Brain microvascular endothelial cell (primary cell): ENCODE measurements at regions not wholly inside any gene's neighbourhood (a gene's known extent, or its start where the extent isn't known, plus 50 kb on each side); places are given as distances from the start of the nearest gene placed in this dataset.
"Not testable (repeated sequence)": the region's sequence is repeated elsewhere in the genome, so short reads cannot be mapped to it uniquely, and the experiment has no call there.

ENCODE experiments used
- DNase-seq: peaks from one replicate; pipeline ENCODE4 v3.0.0-alpha.2; 2020
- H3K27ac ChIP-seq: fragments of 250-450 bp; sonication (Bioruptor Pico); 2 replicates; pipeline ENCODE4 v1.5.1; 2020; ENCODE audit warnings: mild to moderate bottlenecking, moderate library complexity
- H3K27me3 ChIP-seq: fragments of 250-450 bp; sonication (Bioruptor Pico); replicated peaks from 2 replicates; pipeline ENCODE4 v1.5.1; 2020; ENCODE audit warnings: mild to moderate bottlenecking
- H3K36me3 ChIP-seq: fragments of 250-450 bp; sonication (Bioruptor Pico); replicated peaks from 2 replicates; pipeline ENCODE4 v1.5.1; 2020; ENCODE audit warnings: mild to moderate bottlenecking
- H3K4me3 ChIP-seq: 2 replicates; pipeline ENCODE4 v1.5.1; 2011; ENCODE audit warnings: low read depth, mild to moderate bottlenecking, control low read depth, low read length, moderate library complexity
- in situ Hi-C: cut with HindIII; loops from 2 replicates; pipeline ENCODE4 v1.10.0; 2017; ENCODE audit warnings: low sequenced_read_pairs, low pct_ligation_motif_present
- TF ChIP-seq, protein P1 (sequence below): IDR thresholded peaks from 2 replicates; pipeline ENCODE4 v1.5.1; 2011; ENCODE audit warnings: low read depth, mild to moderate bottlenecking, moderate library complexity, low read length, control low read depth, inconsistent platforms; ENCODE audit errors: missing control alignments

GRCh38 chr10:124171561-124171960 is 78.2 kb upstream of the CHST15 start:
- Histone ChIP-seq H3K4me3 (no peak overlapping the region), H3K27ac (no peak overlapping the region), H3K36me3 (no peaks in the 10 kb centered on the region), H3K27me3 (no peaks in the 10 kb centered on the region)
- no peak for DNase-seq
- in situ Hi-C loops: no loop called here
- TF ChIP-seq, protein P1, sequence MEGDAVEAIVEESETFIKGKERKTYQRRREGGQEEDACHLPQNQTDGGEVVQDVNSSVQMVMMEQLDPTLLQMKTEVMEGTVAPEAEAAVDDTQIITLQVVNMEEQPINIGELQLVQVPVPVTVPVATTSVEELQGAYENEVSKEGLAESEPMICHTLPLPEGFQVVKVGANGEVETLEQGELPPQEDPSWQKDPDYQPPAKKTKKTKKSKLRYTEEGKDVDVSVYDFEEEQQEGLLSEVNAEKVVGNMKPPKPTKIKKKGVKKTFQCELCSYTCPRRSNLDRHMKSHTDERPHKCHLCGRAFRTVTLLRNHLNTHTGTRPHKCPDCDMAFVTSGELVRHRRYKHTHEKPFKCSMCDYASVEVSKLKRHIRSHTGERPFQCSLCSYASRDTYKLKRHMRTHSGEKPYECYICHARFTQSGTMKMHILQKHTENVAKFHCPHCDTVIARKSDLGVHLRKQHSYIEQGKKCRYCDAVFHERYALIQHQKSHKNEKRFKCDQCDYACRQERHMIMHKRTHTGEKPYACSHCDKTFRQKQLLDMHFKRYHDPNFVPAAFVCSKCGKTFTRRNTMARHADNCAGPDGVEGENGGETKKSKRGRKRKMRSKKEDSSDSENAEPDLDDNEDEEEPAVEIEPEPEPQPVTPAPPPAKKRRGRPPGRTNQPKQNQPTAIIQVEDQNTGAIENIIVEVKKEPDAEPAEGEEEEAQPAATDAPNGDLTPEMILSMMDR: no peak

GRCh38 chr10:124170631-124171030 is 77.2 kb upstream of the CHST15 start:
- no peaks in the 10 kb centered on the region for H3K36me3 ChIP-seq
- no peak for DNase-seq
- TF ChIP-seq, protein P1: no peak
- H3K27me3 ChIP-seq: no peaks in the 10 kb centered on the region
- no peak overlapping the region for H3K27ac ChIP-seq
- no peak overlapping the region for H3K4me3 ChIP-seq
- in situ Hi-C loops: no loop called here

DNA sequence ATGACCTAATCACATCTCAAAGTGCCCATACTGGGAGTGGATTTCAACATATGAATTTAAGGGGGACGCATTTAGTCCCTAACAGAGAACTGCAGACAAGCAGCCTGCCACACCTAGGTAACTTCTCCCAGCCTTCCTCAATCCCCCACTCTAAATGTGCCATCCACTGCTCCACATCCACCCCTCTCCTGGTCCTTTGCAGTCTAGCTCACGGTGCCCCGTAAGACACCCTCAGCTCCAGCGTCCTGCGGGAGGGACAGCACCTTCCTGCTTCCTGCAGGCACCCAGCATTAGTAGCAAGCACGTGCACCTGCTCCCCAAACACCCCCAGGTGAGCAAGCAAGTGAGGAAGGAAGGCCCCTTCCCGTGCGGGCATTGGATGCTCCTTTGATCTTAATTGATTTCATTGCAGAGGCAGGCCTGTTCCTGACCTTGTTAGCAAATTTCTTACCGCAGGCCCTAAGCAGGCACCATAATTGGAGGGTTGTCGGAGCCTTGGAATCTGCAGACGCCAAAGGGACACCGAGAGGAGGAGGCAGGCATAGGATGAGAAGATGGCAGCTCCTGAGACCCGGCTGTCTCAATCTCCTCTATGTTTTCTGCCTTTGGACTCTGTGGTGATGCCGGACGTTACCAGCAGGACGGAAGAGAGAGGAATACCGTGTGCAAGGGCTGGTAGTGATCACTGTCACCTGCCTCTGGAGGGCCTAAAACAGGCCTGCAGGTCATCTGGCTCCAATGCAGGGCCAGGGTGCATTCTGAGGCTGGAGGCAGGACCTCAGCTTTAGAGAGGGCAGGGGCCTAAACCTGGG is 75.8 kb upstream of the CHST15 start:
- H3K36me3 ChIP-seq: no peaks in the 10 kb centered on the region
- no peak overlapping the region for H3K4me3 ChIP-seq
- no peak for DNase-seq
- in situ Hi-C loops: no loop called here
- H3K27ac ChIP-seq: no peak overlapping the region
- no peaks in the 10 kb centered on the region for H3K27me3 ChIP-seq
- TF ChIP-seq, protein P1: no peak

- TF ChIP-seq, protein P1: no peak
- in situ Hi-C loops: no loop called here
These were observed 75.2 kb upstream of the CHST15 start for GRCh38 chr10:124168581-124168980.

DNA sequence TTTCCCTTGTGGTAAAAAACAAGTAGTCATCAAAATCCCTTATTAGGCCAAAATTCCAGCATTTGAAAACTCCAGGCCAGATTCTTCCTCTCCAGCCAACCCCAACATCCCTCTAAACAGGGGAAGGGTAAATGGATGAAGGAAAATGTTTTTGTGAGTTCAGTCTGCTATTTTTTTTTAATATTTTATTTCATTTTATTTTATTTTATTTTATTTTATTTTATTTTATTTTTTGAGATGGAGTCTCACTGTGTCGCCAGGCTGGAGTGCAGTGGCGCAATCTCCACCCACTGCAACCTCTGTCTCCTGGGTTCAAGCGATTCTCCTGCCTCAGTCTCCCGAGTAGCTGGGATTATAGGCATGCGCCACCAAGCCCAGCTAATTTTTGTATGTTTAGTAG is 74.5 kb upstream of the CHST15 start:
- H3K4me3 ChIP-seq, DNase-seq, H3K27me3 ChIP-seq, H3K27ac ChIP-seq, in situ Hi-C loops, H3K36me3 ChIP-seq: not testable (repeated sequence)

More at GRCh38 chr10:124168581-124168980, 75.2 kb upstream of the CHST15 start:
- no peak overlapping the region for H3K27ac ChIP-seq
- H3K36me3 ChIP-seq: no peaks in the 10 kb centered on the region
- H3K4me3 ChIP-seq: no peak overlapping the region
- H3K27me3 ChIP-seq: no peaks in the 10 kb centered on the region
- DNase-seq: no peak

DNA sequence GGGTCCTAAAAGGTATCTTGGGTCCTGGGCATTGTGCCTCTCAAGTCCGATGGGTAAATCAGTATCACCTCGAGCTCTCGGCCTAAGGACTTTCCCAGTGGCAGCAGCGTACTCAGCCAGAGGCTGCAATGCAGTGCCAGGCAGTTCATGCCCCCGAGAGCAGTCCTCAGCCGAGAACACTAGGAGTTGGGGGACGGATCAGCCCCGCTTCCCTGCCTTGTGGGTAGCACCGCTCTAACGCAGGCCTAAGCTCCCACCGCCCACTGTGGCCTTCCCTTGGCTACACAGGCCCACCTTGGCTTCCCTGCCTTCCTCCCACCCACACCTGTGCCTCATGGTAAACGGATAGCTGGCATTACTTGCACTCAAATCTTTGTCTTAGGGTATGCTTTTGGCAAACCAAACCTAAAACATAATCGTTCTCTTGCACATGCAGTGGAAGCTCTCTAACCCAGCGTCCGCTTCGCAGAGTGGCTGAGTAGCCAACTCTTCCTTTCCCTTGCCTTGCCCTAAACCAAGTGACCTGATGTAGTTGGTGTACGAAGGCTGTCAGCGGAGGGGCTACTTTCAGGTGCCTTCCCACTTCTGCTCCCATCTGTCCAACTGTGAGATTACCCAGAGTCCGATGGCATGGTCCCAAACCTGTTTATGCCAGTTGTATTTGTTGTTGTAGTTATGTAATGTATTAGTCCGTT is 73.2 kb upstream of the CHST15 start:
- in situ Hi-C loops: no loop called here
- H3K27me3 ChIP-seq: no peaks in the 10 kb centered on the region
- TF ChIP-seq, protein P1: no peak
- no peaks in the 10 kb centered on the region for H3K36me3 ChIP-seq
- no peak overlapping the region for H3K27ac ChIP-seq
- H3K4me3 ChIP-seq: no peak overlapping the region
- no peak for DNase-seq
